ENCODE measurements at regions not wholly inside any gene's neighbourhood (a gene's known extent, or its start where the extent isn't known, plus 50 kb on each side); places are given as distances from the start of the nearest gene placed in this dataset.
"Not testable (repeated sequence)": the region's sequence is repeated elsewhere in the genome, so short reads cannot be mapped to it uniquely, and the experiment has no call there.

DNA sequence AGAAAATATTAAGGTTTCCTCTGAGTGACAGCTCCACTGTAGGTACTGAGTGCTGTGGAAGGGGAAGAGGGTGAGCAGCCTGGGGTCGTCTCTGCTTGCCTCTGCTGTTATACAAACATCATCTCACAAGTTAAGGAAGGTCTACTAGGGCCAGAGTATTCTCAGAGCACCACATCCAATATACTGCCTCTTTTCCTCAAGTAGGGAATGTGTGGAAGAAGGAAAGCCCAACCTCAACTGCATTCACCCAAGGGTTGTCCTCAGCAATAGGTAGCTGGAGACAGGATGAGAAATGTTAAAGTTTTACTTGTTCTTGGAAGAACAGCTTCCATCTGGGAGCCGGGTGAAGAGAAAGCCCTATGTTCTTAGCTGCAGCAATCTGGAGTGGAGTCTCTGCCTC lies 1062.3 kb upstream of the CDH10 start:
- TF ChIP-seq, protein P1, sequence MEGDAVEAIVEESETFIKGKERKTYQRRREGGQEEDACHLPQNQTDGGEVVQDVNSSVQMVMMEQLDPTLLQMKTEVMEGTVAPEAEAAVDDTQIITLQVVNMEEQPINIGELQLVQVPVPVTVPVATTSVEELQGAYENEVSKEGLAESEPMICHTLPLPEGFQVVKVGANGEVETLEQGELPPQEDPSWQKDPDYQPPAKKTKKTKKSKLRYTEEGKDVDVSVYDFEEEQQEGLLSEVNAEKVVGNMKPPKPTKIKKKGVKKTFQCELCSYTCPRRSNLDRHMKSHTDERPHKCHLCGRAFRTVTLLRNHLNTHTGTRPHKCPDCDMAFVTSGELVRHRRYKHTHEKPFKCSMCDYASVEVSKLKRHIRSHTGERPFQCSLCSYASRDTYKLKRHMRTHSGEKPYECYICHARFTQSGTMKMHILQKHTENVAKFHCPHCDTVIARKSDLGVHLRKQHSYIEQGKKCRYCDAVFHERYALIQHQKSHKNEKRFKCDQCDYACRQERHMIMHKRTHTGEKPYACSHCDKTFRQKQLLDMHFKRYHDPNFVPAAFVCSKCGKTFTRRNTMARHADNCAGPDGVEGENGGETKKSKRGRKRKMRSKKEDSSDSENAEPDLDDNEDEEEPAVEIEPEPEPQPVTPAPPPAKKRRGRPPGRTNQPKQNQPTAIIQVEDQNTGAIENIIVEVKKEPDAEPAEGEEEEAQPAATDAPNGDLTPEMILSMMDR (IDR thresholded peaks at IDR 0.05) = no peak
- TF ChIP-seq POLR2A (IDR thresholded peaks at IDR 0.05) = no peak
- intact Hi-C loops (cut with DNase I; ENCODE audit: low total_unique reads) = no loop called here
- 31 to 39% methylated on average over 2 of the region's 2 CpGs for WGBS, 2 donors
- no peak for DNase-seq (ENCODE audit: low spot score in 2 of 2)
- no peak overlapping the region for H3K4me3 ChIP-seq (ENCODE audit: low read depth, poor library complexity, severe bottlenecking)

DNA sequence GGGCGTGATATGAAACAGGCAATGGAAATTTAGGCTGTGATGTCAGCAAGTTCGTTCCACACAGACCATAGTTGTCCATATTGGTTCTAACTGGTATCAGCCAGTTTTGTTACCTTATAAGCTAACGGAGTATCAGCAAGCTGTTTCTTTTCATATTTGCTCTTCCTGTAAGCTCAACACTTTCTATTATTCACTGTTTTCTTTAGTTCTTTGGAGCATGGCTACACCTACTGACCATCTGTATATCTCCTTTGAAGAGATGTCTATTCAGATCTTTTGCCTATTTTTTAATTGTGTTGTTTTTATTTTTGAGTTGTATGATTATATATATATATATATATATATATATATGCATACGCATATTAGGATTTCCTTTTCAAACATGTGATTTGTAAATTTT lies 1057.2 kb upstream of the CDH10 start:
- no peak overlapping the region for H3K4me3 ChIP-seq (ENCODE audit: low read depth, poor library complexity, severe bottlenecking)
- TF ChIP-seq, protein P1 (IDR thresholded peaks at IDR 0.05) = no peak
- TF ChIP-seq POLR2A (IDR thresholded peaks at IDR 0.05) = no peak
- WGBS, 2 donors = 88 to 89% methylated on average over 4 of the region's 4 CpGs
- intact Hi-C loops (cut with DNase I; ENCODE audit: low total_unique reads) = no loop called here
- no peak for DNase-seq (ENCODE audit: low spot score in 2 of 2)

DNA sequence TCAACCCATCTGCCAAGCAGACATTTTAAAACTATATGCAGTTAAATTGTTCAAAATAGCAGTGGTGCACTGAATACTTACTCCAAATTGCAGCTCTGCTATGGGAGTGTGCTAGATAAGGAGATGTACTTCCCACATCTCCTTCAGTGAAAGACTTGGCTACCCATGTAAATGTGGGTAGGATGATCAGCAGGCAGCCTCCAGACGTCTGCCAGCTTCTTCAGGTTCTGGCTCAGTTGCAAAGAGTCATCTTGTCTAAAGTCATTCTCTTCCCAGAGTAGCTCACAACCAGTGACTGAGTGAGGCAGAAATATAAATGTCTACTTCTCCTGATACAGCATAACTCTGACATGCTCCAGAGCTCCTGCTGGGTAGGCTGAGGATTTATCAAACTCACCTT lies 1050.0 kb upstream of the CDH10 start:
- intact Hi-C loops (cut with DNase I; ENCODE audit: low total_unique reads) = no loop called here
- no peak for TF ChIP-seq POLR2A (IDR thresholded peaks at IDR 0.05)
- TF ChIP-seq, protein P1 (IDR thresholded peaks at IDR 0.05) = no peak
- WGBS, 2 donors = 14 to 17% methylated on average over 1 of the region's 1 CpG
- no peak for DNase-seq (ENCODE audit: low spot score in 2 of 2)
- no peak overlapping the region for H3K4me3 ChIP-seq (ENCODE audit: low read depth, poor library complexity, severe bottlenecking)

DNA sequence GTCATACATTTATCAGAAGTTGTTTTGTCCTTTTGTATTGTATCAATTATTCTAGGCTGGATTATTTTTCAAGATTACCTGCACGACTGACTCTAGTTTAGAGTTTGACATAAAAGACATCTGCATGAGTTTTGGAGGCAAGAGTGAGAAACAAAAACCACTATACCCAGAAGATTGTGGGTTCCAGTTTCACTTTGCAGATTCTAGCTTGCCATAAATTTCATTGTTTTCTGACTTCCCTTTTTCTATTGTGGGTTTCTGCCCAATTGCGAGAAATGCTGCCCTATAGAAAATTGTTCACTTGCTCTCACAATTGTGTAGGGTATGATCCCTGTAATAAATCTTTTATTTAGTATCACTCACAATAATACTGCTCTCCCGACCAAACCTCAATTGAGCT lies 1043.4 kb upstream of the CDH10 start:
- TF ChIP-seq POLR2A (IDR thresholded peaks at IDR 0.05) = no peak
- TF ChIP-seq, protein P1 (IDR thresholded peaks at IDR 0.05) = no peak
- intact Hi-C loops (cut with DNase I; ENCODE audit: low total_unique reads) = no loop called here
- 57 to 65% methylated on average over 3 of the region's 3 CpGs for WGBS, 2 donors
- H3K4me3 ChIP-seq (ENCODE audit: low read depth, poor library complexity, severe bottlenecking) = no peak overlapping the region
- DNase-seq (ENCODE audit: low spot score in 2 of 2) = no peak

DNA sequence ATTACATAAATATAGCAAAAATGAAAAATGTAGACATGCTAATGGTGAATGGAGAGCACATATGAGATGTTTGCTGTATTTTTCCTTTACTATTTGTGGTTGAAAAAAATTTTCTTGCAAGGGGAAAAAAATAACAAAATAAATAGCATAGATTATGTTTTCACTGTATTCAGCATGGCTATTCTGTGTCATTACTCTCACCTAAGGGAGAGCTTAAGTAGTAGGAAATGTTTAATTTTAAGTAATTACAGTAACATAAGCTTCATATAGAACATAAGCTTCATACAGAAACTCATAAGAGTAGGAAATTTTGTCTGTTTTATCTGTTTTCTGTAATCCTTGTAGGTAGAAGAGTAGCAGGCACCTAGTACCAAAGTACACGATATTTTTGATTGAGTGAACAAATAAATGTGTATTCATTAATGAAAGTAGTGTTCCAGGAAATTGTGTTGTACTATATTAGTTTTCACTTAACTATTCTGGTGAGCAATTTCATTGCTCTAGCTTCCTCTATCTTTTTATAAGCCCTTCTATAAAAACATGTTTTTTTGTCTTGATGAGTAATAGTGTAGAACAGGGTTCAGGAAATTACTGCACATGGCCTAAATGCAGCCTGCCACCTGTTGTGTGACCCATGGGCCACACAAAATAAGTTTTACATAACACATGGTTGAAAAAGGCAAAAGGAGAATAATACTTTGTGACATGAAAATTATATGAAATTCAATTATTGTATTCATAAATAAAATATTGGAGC lies 1025.0 kb upstream of the CDH10 start:
- no peak for DNase-seq (ENCODE audit: low spot score in 2 of 2)
- TF ChIP-seq, protein P1 (IDR thresholded peaks at IDR 0.05) = no peak
- TF ChIP-seq POLR2A (IDR thresholded peaks at IDR 0.05) = no peak
- intact Hi-C loops (cut with DNase I; ENCODE audit: low total_unique reads) = no loop called here
- 68 to 76% methylated on average over 1 of the region's 1 CpG for WGBS, 2 donors
- no peak overlapping the region for H3K4me3 ChIP-seq (ENCODE audit: low read depth, poor library complexity, severe bottlenecking)

DNA sequence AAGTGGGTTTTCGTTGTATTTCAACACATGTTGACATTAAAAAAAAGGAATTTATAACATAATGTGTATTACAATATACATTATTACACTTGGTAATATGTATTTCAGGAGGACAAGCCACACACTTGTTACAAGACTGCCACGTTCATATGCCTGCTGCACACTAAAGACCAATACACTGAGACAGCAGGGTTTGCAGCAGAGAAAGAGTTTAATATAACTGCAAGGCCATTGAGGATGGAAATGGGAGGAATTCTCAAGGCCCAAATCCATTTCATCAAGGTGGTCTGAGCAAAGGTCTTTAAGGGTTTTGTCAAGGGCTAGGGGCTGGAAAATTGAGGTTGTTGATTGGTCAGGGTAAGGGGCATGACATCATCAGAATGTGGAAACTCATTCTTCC lies 1017.8 kb upstream of the CDH10 start:
- H3K4me3 ChIP-seq (ENCODE audit: low read depth, poor library complexity, severe bottlenecking) = no peak overlapping the region
- no peak for TF ChIP-seq POLR2A (IDR thresholded peaks at IDR 0.05)
- TF ChIP-seq, protein P1 (IDR thresholded peaks at IDR 0.05) = no peak
- 72 to 83% methylated on average over 2 of the region's 2 CpGs for WGBS, 2 donors
- intact Hi-C loops (cut with DNase I; ENCODE audit: low total_unique reads) = no loop called here
- no peak for DNase-seq (ENCODE audit: low spot score in 2 of 2)

DNA sequence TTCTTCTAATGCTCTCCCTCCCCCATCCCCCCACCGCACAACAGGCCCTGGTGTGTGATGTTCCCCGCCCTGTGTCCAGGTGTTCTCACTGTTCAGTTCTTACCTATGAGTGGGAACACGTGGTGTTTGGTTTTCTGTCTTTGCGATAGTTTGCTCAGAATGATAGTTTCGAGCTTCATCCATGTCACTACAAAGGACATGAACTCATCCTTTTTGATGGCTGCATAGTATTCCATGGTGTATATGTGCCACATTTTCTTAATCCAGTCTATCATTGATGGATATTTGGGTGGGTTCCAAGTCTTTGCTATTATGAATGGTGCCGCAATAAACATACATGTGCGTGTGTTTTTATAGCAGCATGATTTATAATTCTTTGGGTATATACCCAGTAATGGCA lies 1005.5 kb upstream of the CDH10 start:
- H3K4me3 ChIP-seq (ENCODE audit: low read depth, poor library complexity, severe bottlenecking); DNase-seq (ENCODE audit: low spot score in 2 of 2); intact Hi-C loops (cut with DNase I; ENCODE audit: low total_unique reads): not testable (repeated sequence)
- WGBS, 2 donors = 92 to 93% methylated on average over 7 of the region's 7 CpGs

Measured in lower leg skin (tissue), 4 donors.